Psoas muscle (tissue), 7 donors: ENCODE measurements at regions not wholly inside any gene's neighbourhood (a gene's known extent, or its start where the extent isn't known, plus 50 kb on each side); places are given as distances from the start of the nearest gene placed in this dataset.

Experiments
- ATAC-seq, 4 donors: fragments of 200-7000 bp; cut with Tn5 transposase; one replicate each; pipeline ENCODE4 v1.9.1; 2020; ENCODE audit warnings: moderate library complexity in 3 of 4, mild to moderate bottlenecking in 2 of 4
- DNase-seq, 2 donors: peaks; one replicate each; pipeline ENCODE4 v3.0.0-alpha.2; 2020
- H3K27ac ChIP-seq: fragments of 200-600 bp; one replicate; pipeline ENCODE4 v1.8.0; 2022
- H3K27me3 ChIP-seq, 3 donors: fragments of 200-600 bp in 1 of 3; one replicate each; pipeline versions ENCODE4 v1.6.1 to v1.8.0; 2013 to 2022; ENCODE audit warnings: low read length in 2 of 3, mild to moderate bottlenecking in 2 of 3, moderate library complexity in 1 of 3; ENCODE audit not compliant: insufficient read depth in 3 of 3
- H3K36me3 ChIP-seq, 2 donors: fragments of 200-600 bp in 1 of 2; one replicate each; pipeline versions ENCODE4 v1.6.1 to v1.8.0; 2013 to 2022; ENCODE audit warnings: low read depth in 1 of 2, mild to moderate bottlenecking in 1 of 2, moderate library complexity in 1 of 2; ENCODE audit not compliant: insufficient read depth in 1 of 2
- H3K4me1 ChIP-seq: fragments of 200-600 bp; one replicate; pipeline ENCODE4 v1.8.0; 2022
- H3K4me3 ChIP-seq: fragments of 200-600 bp; one replicate; pipeline ENCODE4 v1.8.0; 2022; ENCODE audit warnings: mild to moderate bottlenecking
- H3K9me3 ChIP-seq: fragments of 200-600 bp; one replicate; pipeline ENCODE4 v1.8.0; 2022
- CTCF ChIP-seq: fragments of 200-600 bp; IDR thresholded peaks from one replicate; pipeline ENCODE4 v1.8.0; 2022; ENCODE audit warnings: antibody characterized with exemption
- WGBS, 3 donors: extraction: QIAGEN DNeasy Blood & Tissue Kit; methylation state at CpG; one replicate each; pipeline versions ENCODE4 v1.1.6 to v1.1.7; 2013; 5-methylcytosine and 5-hydroxymethylcytosine counted together
- intact Hi-C, 2 donors: fragments of 100-400 bp; cut with DNase I; formaldehyde crosslinking; loops; one replicate each; pipeline versions ENCODE4 v1.11.0 to v1.14.2; 2022
- donor health status: healthy with polysubstance abuse.
- donor health status: DM: no; HTN: no; CAD: no; lungs with moderate emphysema.
- donor health status: Bipolar disorder and iron deficiency.
- donor health status: healthy.
- donor health status: DM: yes; HTN: yes; CAD: no.
- donor health status: DM: no; HTN: no; CAD: no.
- donor health status: DM: yes; HTN: yes; CAD: no.

- DNase-seq (no peak), ATAC-seq (no peak)
- Histone ChIP-seq H3K27ac (no peak overlapping the region), H3K9me3 (no peaks in the 10 kb centered on the region), H3K4me3 (no peak overlapping the region), H3K27me3 (no peaks in the 10 kb centered on the region), H3K36me3 (no peaks in the 10 kb centered on the region), H3K4me1 (no peaks in the 10 kb centered on the region)
- intact Hi-C loops: no loop called here
- TF ChIP-seq CTCF: no peak
- 65 to 78% (median 66%) methylated on average over 14 to 16 of the region's 16 CpGs for WGBS, 3 donors
Measured at GRCh38 chr6:1496836-1497760, 107.7 kb downstream of the FOXF2 start.

- H3K9me3 ChIP-seq: no peaks in the 10 kb centered on the region
- ATAC-seq (no peak), DNase-seq (no peak)
- intact Hi-C loops: no loop called here
- TF ChIP-seq CTCF: no peak
- H3K4me3 ChIP-seq: no peak overlapping the region
- no peaks in the 10 kb centered on the region for H3K27me3 ChIP-seq
- H3K36me3 ChIP-seq: no peaks in the 10 kb centered on the region
- H3K27ac ChIP-seq: no peak overlapping the region
- no peaks in the 10 kb centered on the region for H3K4me1 ChIP-seq
- WGBS, 3 donors: 42 to 52% (median 43%) methylated on average over 4 of the region's 4 CpGs
Measured at GRCh38 chr6:1497761-1498105, 108.4 kb downstream of the FOXF2 start.

GRCh38 chr6:1498491-1499113, 109.2 kb downstream of the FOXF2 start:
- Histone ChIP-seq H3K4me3 (no peak overlapping the region), H3K9me3 (no peaks in the 10 kb centered on the region), H3K27me3 (no peaks in the 10 kb centered on the region), H3K4me1 (no peaks in the 10 kb centered on the region), H3K36me3 (no peaks in the 10 kb centered on the region), H3K27ac (no peak overlapping the region)
- no peak for TF ChIP-seq CTCF
- intact Hi-C loops: no loop called here
- ATAC-seq: no peak
- 67 to 79% (median 72%) methylated on average over 8 of the region's 8 CpGs for WGBS, 3 donors
- DNase-seq: no peak

- 62 to 71% (median 63%) methylated on average over 8 of the region's 8 CpGs for WGBS, 3 donors
- Histone ChIP-seq H3K36me3 (no peaks in the 10 kb centered on the region), H3K9me3 (no peaks in the 10 kb centered on the region), H3K27ac (no peak overlapping the region), H3K27me3 (no peaks in the 10 kb centered on the region), H3K4me3 (no peak overlapping the region), H3K4me1 (no peaks in the 10 kb centered on the region)
- ATAC-seq: no peak
- no peak for TF ChIP-seq CTCF
- DNase-seq: no peak
- intact Hi-C loops: no loop called here
Measured at GRCh38 chr6:1499777-1500176, 109.9 kb upstream of the FOXC1 start.
